SK-N-MC (cell line): ENCODE measurements at regions not wholly inside any gene's neighbourhood (a gene's known extent, or its start where the extent isn't known, plus 50 kb on each side); places are given as distances from the start of the nearest gene placed in this dataset.

ENCODE experiments used
- EZH2 ChIP-seq: fragments of 200-600 bp; sonication (generic); IDR thresholded peaks from one replicate; pipeline ENCODE4 v1.6.1; 2017; ENCODE audit warnings: antibody characterized with exemption
- FOXP2 ChIP-seq: optimal IDR thresholded peaks from 2 replicates; pipeline ENCODE3; 2011; ENCODE audit warnings: mild to moderate bottlenecking, moderate library complexity; ENCODE audit not compliant: insufficient read depth; ENCODE audit errors: extremely low read length, control extremely low read depth
- POLR2AphosphoS5 ChIP-seq: IDR thresholded peaks from 2 replicates; pipeline ENCODE4 v1.6.1; 2012; ENCODE audit warnings: mild to moderate bottlenecking, low read depth, low read length, borderline replicate concordance

GRCh38 chr19:28846094-28846812, 366.7 kb downstream of the UQCRFS1 start:
- TF ChIP-seq EZH2 (no peak), POLR2AphosphoS5 (no peak), FOXP2 (no peak)
